ENCODE measurements at regions not wholly inside any gene's neighbourhood (a gene's known extent, or its start where the extent isn't known, plus 50 kb on each side); places are given as distances from the start of the nearest gene placed in this dataset.

DNA sequence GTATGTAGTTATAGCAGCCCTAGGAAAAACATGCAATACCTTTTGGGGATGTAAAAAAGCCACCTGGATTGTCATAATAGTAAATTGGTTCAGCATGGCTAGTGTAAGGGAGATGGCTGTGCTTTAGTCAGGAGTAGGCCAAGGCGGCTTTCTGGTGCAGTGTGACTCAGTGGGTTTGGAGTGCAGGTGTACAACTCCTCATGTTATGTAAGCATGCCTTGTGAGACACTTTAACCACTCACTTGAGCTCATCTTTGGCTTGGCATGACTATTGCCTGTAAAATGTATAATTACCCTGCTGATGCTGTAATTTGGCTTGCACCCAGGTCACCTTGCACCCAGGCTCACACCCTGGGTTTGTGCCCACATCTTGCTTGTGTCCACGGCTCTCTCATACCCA is 239.2 kb upstream of the GLI3 start:
- DNase-seq (ENCODE audit: low read depth), result no peak
- Histone ChIP-seq H3K4me3 (ENCODE audit: low read depth, low read length) (no peak overlapping the region), H3K27me3 (ENCODE audit: control insufficient read depth, insufficient read depth, low read length) (no peaks in the 10 kb centered on the region), H3K36me3 (ENCODE audit: control insufficient read depth, insufficient read depth, low read length) (no peaks in the 10 kb centered on the region)
- TF ChIP-seq, protein P1, sequence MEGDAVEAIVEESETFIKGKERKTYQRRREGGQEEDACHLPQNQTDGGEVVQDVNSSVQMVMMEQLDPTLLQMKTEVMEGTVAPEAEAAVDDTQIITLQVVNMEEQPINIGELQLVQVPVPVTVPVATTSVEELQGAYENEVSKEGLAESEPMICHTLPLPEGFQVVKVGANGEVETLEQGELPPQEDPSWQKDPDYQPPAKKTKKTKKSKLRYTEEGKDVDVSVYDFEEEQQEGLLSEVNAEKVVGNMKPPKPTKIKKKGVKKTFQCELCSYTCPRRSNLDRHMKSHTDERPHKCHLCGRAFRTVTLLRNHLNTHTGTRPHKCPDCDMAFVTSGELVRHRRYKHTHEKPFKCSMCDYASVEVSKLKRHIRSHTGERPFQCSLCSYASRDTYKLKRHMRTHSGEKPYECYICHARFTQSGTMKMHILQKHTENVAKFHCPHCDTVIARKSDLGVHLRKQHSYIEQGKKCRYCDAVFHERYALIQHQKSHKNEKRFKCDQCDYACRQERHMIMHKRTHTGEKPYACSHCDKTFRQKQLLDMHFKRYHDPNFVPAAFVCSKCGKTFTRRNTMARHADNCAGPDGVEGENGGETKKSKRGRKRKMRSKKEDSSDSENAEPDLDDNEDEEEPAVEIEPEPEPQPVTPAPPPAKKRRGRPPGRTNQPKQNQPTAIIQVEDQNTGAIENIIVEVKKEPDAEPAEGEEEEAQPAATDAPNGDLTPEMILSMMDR (IDR thresholded peaks at IDR 0.05; ENCODE audit: insufficient read depth, low read length, poor library complexity, severe bottlenecking), result no peak

DNA sequence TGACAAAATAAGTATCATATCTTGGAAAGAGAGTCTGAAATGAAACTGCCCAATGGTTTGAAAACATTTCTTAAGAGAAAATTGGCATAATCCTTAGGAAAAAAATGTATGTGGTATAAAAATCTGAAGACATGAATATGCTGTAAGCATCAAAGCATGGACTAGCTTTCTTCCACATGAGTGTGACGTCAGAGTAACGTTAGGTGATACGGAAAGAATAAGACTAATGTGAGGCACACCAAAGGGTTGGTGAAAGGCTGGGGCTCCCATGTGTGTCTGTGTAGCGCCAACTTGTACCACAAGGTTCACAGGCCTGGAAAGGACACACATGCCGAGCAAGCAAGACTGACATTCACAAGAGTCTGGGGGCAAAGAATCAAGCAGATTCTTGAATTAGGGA is 238.1 kb upstream of the GLI3 start:
- TF ChIP-seq, protein P1 (IDR thresholded peaks at IDR 0.05; ENCODE audit: insufficient read depth, low read length, poor library complexity, severe bottlenecking), result no peak
- H3K27me3 ChIP-seq (ENCODE audit: control insufficient read depth, insufficient read depth, low read length), result no peaks in the 10 kb centered on the region
- no peak for DNase-seq (ENCODE audit: low read depth)
- no peaks in the 10 kb centered on the region for H3K36me3 ChIP-seq (ENCODE audit: control insufficient read depth, insufficient read depth, low read length)
- H3K4me3 ChIP-seq (ENCODE audit: low read depth, low read length), result no peak overlapping the region

DNA sequence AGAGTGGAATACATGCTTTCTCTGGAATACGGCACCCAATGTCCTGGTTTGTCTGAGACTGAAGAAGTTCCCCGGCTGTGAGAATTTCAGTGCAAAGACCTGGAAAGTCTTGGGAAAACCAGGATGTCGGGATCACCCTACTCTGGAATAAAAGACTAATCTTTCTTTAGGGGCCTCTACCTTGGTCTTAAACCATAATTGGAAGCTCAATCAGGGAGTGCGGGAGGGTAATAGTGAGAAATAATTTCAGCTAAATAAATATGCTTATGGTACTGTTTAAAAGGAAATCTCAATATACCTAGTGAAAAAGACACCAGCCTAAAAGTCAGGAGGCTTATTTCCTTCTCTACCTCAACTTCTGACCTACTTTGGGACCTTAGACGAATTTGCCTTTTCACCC is 236.1 kb upstream of the GLI3 start:
- Histone ChIP-seq H3K27me3 (ENCODE audit: control insufficient read depth, insufficient read depth, low read length) (no peaks in the 10 kb centered on the region), H3K36me3 (ENCODE audit: control insufficient read depth, insufficient read depth, low read length) (no peaks in the 10 kb centered on the region), H3K4me3 (ENCODE audit: low read depth, low read length) (no peak overlapping the region)
- TF ChIP-seq, protein P1 (IDR thresholded peaks at IDR 0.05; ENCODE audit: insufficient read depth, low read length, poor library complexity, severe bottlenecking), result no peak
- no peak for DNase-seq (ENCODE audit: low read depth)

DNA sequence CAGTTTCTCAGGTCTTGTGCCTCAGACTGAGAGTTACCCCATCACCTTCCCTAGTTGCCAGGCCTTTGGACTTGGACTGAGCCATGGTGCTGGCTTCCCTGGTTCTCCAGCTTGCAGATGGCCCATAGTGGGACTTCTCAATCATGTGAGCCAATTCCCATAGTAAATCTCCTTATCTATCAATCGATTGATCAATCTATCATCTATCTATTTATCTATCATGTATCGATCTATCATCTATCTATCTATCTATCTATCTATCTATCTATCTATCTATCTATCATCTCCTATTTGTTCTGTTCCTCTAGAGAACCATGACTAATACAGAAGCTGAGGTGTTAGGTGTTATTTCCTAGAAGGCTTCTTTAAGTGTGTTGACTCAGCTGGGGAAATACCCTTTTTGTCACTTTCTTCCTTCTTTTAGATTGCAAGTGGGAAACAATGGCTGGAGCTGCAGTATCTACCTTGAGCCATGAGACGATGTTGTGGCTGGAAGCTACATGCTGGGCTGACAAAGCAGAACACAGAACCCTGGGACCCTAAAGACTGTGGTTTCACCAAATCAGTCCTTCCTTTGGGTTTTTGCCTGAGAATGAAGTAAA is 234.7 kb upstream of the GLI3 start:
- Histone ChIP-seq H3K27me3 (ENCODE audit: control insufficient read depth, insufficient read depth, low read length) (no peaks in the 10 kb centered on the region), H3K4me3 (ENCODE audit: low read depth, low read length) (no peak overlapping the region), H3K36me3 (ENCODE audit: control insufficient read depth, insufficient read depth, low read length) (no peaks in the 10 kb centered on the region)
- no peak for DNase-seq (ENCODE audit: low read depth)
- TF ChIP-seq, protein P1 (IDR thresholded peaks at IDR 0.05; ENCODE audit: insufficient read depth, low read length, poor library complexity, severe bottlenecking), result no peak

DNA sequence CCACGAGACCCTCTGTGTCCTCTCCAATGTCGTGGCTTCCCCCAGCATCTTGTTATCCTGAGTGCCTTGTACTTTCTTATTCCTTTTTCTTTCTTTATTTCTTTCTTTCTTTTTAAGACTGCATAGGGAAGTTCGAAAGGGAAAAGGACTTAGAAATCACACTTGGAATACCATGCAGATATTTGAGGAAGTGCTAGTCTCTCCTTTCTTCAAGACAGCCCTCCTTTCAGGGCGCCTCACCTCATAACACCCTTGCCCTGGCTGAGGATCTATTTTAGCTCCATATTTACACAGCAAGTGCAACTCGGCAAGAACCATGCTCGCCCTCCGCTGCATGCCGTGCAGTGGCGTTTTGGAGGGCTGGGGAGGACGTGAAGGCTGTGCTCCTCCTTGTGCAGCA is 232.3 kb upstream of the GLI3 start:
- Histone ChIP-seq H3K4me3 (ENCODE audit: low read depth, low read length) (no peak overlapping the region), H3K36me3 (ENCODE audit: control insufficient read depth, insufficient read depth, low read length) (no peaks in the 10 kb centered on the region), H3K27me3 (ENCODE audit: control insufficient read depth, insufficient read depth, low read length) (no peaks in the 10 kb centered on the region)
- no peak for DNase-seq (ENCODE audit: low read depth)
- TF ChIP-seq, protein P1 (IDR thresholded peaks at IDR 0.05; ENCODE audit: insufficient read depth, low read length, poor library complexity, severe bottlenecking), result no peak

DNA sequence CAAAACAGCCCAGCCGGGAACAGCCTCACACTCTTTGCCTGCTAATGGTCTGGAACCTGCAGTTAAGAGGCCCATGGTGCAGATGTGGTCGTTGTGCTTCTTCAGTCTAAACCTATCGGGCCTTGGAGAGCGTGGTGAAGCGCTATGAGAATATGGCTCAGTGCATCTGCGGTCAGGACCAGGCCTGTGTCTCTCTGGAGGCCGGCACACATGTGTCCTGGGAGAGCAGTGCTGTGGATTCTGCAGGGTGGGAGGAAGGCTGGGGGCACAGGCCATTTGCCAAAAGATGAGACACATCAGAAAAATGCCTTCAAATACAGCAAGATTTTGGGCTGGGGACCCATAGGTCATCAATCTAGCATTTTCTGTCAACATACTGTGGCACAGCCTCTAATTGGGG is 231.5 kb upstream of the GLI3 start:
- H3K36me3 ChIP-seq (ENCODE audit: control insufficient read depth, insufficient read depth, low read length), result no peaks in the 10 kb centered on the region
- TF ChIP-seq, protein P1 (IDR thresholded peaks at IDR 0.05; ENCODE audit: insufficient read depth, low read length, poor library complexity, severe bottlenecking), result no peak
- H3K27me3 ChIP-seq (ENCODE audit: control insufficient read depth, insufficient read depth, low read length), result no peaks in the 10 kb centered on the region
- no peak overlapping the region for H3K4me3 ChIP-seq (ENCODE audit: low read depth, low read length)
- DNase-seq (ENCODE audit: low read depth), result no peak

All from kidney epithelial cell (primary cell).